Stimulated activated naive CD8-positive, alpha-beta T cell treated with anti-CD3 and anti-CD28 coated beads, Interleukin-15, Interleukin-2, amounts not matched to agents 100 ng/mL and 50 ng/mL, for 24 hours (primary cell): ENCODE measurements at regions not wholly inside any gene's neighbourhood (a gene's known extent, or its start where the extent isn't known, plus 50 kb on each side); places are given as distances from the start of the nearest gene placed in this dataset.
"Not testable (repeated sequence)": the region's sequence is repeated elsewhere in the genome, so short reads cannot be mapped to it uniquely, and the experiment has no call there.

Experiments
- H3K27ac Mint-ChIP-seq: one replicate; pipeline ENCODE4 v1.8.0; 2021; ENCODE audit warnings: mild to moderate bottlenecking, mixed read lengths
- H3K27me3 Mint-ChIP-seq: one replicate; pipeline ENCODE4 v1.8.0; 2021; ENCODE audit warnings: mixed read lengths
- H3K36me3 Mint-ChIP-seq: one replicate; pipeline ENCODE4 v1.8.0; 2021; ENCODE audit warnings: low read depth, mixed read lengths
- H3K4me1 Mint-ChIP-seq: one replicate; pipeline ENCODE4 v1.8.0; 2021; ENCODE audit warnings: low read depth, mixed read lengths
- H3K4me3 Mint-ChIP-seq: one replicate; pipeline ENCODE4 v1.8.0; 2021; ENCODE audit warnings: mild to moderate bottlenecking, mixed read lengths
- H3K9me3 Mint-ChIP-seq: one replicate; pipeline ENCODE4 v1.8.0; 2021; ENCODE audit warnings: mixed read lengths

DNA sequence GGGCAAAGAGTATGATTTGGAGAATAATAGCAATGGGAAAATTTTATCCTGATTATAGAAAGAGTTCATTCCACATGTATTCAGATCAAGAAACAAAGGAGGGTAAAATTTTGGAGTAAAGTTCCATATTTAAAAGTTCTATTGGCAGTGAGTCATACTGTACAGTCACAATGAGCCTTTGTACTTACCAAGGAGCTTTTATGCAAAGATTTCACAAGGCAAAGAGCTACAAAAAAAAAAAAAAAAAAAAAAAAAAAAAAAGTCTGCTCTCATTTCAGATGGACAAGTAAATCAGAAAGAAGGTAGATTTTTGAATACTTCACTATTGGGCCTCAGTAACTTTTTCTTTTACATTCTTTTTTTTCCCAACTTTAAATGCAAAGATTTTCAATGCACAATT lies 1802.2 kb upstream of the PIK3C3 start:
- Mint-ChIP-seq H3K27me3 (no peaks in the 10 kb centered on the region), H3K4me1 (no peaks in the 10 kb centered on the region), H3K9me3 (peaks cover 4% of the 10 kb centered on the region), H3K27ac (no peak overlapping the region), H3K36me3 (no peaks in the 10 kb centered on the region), H3K4me3 (no peak overlapping the region)

DNA sequence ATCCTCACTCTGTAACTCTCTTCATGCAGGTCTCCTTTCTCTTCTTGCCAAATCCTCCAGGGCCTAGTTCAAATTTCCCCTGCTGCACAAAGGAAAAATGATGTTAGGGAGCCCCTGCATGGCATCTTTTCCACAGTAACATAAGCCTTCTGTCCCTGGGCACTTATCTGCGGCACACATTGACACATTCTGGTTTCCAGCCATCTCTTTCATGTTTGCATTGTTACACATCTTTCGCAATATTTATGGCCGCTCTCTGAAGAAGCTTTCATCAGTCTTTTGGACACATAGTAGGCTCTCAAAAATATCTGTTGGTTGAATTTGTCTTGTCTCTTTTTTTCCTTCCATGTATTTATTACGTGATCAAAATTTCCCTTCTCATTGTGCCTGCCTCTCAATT lies 1806.1 kb upstream of the PIK3C3 start:
- Mint-ChIP-seq H3K4me1 (no peaks in the 10 kb centered on the region), H3K36me3 (no peaks in the 10 kb centered on the region), H3K27ac (no peak overlapping the region), H3K27me3 (no peaks in the 10 kb centered on the region), H3K9me3 (no peaks in the 10 kb centered on the region), H3K4me3 (no peak overlapping the region)

DNA sequence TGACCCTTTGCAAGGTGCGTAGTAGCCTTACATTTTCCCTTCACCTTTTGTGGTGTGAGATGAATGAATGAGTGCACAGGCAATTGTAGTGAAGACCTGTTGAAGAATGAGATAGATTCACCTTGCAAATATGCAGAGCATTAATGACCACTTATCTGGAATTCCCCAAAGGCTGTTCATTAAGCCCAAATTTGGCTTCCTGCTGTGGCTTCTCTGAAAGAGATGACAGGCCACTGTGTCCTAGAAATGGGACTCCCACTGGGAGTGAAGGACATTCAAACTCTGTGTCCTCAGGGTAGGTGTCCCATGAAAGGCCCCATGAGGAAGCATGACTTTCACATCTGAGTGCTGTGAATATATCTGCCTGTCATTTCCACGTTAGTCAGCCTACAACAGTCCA lies 1821.8 kb upstream of the PIK3C3 start:
- Mint-ChIP-seq H3K27ac (no peak overlapping the region), H3K4me1 (no peaks in the 10 kb centered on the region), H3K27me3 (no peaks in the 10 kb centered on the region), H3K4me3 (no peak overlapping the region), H3K36me3 (no peaks in the 10 kb centered on the region), H3K9me3 (peaks cover 8% of the 10 kb centered on the region)

DNA sequence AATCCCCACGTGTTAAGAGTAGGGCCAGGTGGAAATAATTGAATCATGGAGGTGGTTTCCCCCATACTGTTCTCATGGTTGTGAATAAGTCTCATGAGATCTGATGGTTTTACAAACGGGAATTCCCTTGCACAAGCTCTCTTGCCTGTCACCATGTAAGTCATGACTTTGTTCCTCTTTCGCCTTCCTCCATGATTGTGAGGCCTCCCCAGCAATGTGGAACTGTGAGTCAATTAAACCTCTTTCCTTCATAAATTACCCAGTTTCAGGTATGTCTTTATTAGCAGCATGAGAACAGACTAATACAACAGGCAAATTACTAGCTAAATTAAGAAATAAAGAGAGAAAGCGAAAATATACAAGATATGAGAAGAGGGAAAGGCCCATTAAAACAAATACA lies 1822.6 kb upstream of the PIK3C3 start:
- H3K27me3 Mint-ChIP-seq, H3K36me3 Mint-ChIP-seq, H3K9me3 Mint-ChIP-seq, H3K27ac Mint-ChIP-seq, H3K4me3 Mint-ChIP-seq, H3K4me1 Mint-ChIP-seq: not testable (repeated sequence)

DNA sequence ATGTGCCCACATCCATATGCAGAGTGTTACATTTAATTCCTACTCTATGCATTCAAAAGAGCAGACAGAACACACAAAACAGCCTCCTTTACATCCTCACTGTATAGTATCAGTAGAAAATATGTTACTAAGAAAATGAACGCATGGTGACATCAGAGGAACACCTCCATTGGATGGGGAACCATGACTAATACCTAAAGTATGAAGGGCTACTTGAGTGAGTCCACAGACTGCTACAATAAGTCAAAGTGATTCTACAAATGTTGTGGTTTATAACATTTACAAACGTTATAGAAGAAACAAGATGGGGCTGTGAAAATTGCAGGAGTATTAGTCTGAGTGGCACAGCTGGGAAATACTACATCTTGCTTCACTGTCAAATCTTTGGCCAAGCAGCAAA lies 1830.9 kb upstream of the PIK3C3 start:
- Mint-ChIP-seq H3K27me3 (no peaks in the 10 kb centered on the region), H3K9me3 (peaks cover 11% of the 10 kb centered on the region), H3K36me3 (no peaks in the 10 kb centered on the region), H3K4me3 (no peak overlapping the region), H3K4me1 (no peaks in the 10 kb centered on the region), H3K27ac (no peak overlapping the region)

DNA sequence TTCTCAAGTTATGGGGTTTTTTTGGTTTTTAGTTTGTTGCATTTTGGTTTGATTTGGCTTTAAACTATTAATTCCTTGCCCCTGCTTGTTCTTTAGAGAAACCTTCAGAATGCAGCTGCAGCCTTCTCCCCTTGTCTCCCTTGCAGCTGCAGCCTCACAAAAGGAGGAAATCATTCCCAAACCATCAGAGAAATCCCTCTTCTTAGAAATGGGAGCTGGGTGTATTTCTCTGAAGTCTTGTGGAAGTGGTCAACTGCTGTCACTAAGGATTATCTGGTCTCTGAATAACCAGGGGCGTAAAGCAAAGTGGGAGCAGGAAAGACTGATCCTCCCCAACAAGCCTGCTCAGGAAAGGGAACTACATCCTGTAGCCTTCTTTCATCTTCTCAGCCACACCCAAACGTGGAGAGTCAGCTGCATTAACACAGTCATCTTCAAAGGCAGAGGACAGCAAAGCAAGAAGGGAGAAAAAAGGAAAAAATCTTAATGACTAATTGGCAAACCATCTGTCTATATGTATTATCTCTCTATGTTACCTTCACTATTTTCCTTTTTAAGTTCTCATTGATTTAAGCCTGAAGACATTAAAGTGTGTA lies 1834.1 kb upstream of the PIK3C3 start:
- Mint-ChIP-seq H3K4me3 (no peak overlapping the region), H3K36me3 (no peaks in the 10 kb centered on the region), H3K4me1 (no peaks in the 10 kb centered on the region), H3K27me3 (no peaks in the 10 kb centered on the region), H3K9me3 (peaks cover 24% of the 10 kb centered on the region), H3K27ac (no peak overlapping the region)

DNA sequence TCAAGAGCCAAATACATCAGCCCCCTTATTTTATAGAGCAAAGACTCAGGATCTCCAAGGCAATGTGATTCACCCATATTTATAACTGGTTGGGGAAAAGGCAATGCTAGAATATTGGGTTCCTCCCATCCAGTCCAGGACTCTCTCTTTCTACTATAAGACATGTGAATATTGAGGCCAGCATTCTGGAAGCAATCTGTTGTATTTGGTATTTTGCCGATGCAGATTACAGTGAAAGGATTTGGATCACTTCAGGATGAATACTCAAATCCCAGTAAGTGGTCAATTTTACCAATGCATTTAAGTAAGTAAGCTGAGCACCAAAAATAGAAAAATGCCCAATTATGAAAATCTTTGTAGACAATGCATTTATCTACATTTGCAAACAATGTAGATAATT lies 1834.7 kb upstream of the PIK3C3 start:
- Mint-ChIP-seq H3K27ac (no peak overlapping the region), H3K27me3 (no peaks in the 10 kb centered on the region), H3K4me3 (no peak overlapping the region), H3K4me1 (no peaks in the 10 kb centered on the region), H3K9me3 (peaks cover 24% of the 10 kb centered on the region), H3K36me3 (no peaks in the 10 kb centered on the region)

DNA sequence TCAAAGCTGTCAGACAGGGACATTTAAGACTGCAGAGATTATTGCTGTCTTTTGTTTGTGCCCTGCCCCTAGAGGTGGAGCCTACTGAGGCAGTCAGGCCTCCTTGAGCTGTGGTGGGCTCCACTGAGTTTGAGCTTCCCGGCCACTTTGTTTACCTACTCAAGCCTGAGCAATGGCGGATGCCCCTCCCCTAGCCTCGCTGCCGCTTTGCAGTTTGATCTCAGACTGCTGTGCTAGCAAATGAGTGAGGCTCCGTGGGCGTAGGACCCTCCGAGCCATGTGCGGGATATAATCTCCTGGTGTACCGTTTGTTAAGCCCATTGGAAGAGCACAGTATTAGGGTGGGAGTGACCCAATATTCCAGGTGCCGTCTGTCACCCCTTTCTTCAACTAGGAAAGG lies 1835.5 kb upstream of the PIK3C3 start:
- H3K4me1 Mint-ChIP-seq, H3K36me3 Mint-ChIP-seq, H3K4me3 Mint-ChIP-seq, H3K27me3 Mint-ChIP-seq, H3K27ac Mint-ChIP-seq: not testable (repeated sequence)
- peaks cover 22% of the 10 kb centered on the region for H3K9me3 Mint-ChIP-seq

DNA sequence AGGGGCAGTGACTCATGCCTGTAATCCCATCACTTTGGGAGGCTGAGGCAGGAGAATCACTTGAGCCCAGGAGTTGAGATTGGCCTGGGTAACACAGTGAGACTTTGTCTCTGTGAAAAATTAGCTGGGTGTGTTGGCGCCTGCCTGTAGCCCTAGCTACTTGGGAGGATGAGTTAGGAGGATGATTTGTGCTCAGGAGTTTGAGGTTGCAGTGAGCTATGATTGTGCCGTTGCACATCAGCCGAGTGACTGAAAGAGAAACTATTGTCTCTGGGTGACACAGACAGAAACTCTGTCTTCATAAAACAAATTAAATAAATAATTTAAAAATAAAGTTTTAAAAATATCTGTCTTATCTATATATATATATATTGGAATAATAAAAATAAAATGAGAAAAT lies 1844.6 kb upstream of the PIK3C3 start:
- peaks cover 6% of the 10 kb centered on the region for H3K9me3 Mint-ChIP-seq
- no peaks in the 10 kb centered on the region for H3K4me1 Mint-ChIP-seq
- H3K4me3 Mint-ChIP-seq: no peak overlapping the region
- H3K36me3 Mint-ChIP-seq: no peaks in the 10 kb centered on the region
- H3K27ac Mint-ChIP-seq: no peak overlapping the region
- H3K27me3 Mint-ChIP-seq: no peaks in the 10 kb centered on the region

DNA sequence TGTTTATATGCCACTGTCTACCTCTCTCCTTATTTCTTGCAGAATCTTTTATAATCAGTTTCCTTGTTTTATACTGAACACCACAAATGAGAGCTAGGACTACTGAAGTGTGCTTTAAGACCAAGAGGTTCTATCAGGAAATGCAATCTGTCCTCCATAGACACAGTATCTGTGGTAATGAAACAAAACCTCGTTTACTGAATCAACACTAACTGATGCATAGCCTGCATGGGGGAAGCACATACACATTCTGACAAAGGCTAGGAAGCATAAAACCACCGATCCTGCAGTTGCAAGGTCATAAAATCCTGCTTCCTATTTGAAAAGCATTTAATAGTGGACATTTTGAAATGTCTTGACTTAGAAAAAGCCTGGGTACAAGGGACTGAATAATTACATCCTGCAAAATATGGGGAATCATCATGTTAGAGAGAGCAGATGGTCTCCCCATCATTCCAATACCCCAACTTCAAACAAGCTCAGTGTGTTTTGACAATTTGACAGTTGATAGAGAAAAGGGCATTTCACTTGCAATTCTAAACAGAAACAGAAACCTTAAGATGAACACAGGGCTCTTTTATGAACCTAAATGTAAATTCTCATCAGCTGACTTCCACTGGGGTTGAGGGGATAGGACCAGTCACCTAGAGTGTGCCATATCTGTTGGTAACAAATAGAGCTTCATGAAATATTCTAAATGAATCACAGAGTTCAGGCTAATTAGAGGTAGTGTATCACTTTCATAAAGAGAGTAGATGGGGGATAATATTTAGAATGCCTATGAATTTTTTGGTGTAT lies 1845.6 kb upstream of the PIK3C3 start:
- Mint-ChIP-seq H3K4me3 (no peak overlapping the region), H3K4me1 (no peaks in the 10 kb centered on the region), H3K36me3 (no peaks in the 10 kb centered on the region), H3K9me3 (peaks cover 12% of the 10 kb centered on the region), H3K27ac (no peak overlapping the region), H3K27me3 (no peaks in the 10 kb centered on the region)

DNA sequence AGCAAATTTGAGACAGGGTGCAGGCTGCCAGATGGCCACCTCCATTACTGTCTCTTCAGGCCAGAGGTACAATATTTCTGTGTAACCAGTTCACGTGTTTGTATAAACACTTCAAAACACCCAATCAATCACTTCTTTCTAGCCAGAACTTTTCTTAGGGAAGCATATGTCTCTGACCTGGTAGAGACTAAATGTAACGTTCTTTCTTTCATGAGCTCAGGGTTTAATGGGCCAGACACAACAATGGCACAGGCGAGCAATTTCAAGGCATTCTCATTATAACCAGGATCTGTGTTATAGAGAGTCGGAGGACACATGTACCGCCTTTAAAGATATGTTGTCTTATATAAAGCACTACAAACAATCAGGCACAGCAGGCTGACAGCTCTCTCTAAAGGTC lies 1846.4 kb upstream of the PIK3C3 start:
- no peak overlapping the region for H3K4me3 Mint-ChIP-seq
- H3K36me3 Mint-ChIP-seq: no peaks in the 10 kb centered on the region
- H3K9me3 Mint-ChIP-seq: peaks cover 16% of the 10 kb centered on the region
- no peak overlapping the region for H3K27ac Mint-ChIP-seq
- no peaks in the 10 kb centered on the region for H3K4me1 Mint-ChIP-seq
- no peaks in the 10 kb centered on the region for H3K27me3 Mint-ChIP-seq

DNA sequence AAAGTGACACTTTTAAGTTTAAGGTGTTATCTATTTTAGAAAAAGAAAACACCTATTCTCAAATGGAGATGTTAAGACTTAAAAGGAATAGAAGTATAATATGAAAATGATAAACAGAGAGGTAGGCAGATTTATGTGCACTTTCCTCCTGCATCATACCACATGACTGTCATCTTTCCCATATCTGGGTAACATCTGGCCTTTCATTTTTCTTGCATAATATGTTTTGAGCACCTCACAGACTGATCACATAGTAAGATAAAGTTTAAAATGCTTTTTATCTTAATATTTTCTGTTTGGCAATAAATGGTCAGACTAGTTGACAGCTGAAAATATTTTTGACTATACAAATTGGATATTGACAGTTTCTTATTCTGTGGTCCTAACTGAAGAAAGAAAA lies 1852.1 kb upstream of the PIK3C3 start:
- no peaks in the 10 kb centered on the region for H3K4me1 Mint-ChIP-seq
- H3K9me3 Mint-ChIP-seq: peaks cover 16% of the 10 kb centered on the region
- no peak overlapping the region for H3K4me3 Mint-ChIP-seq
- H3K27ac Mint-ChIP-seq: no peak overlapping the region
- no peaks in the 10 kb centered on the region for H3K36me3 Mint-ChIP-seq
- no peaks in the 10 kb centered on the region for H3K27me3 Mint-ChIP-seq

DNA sequence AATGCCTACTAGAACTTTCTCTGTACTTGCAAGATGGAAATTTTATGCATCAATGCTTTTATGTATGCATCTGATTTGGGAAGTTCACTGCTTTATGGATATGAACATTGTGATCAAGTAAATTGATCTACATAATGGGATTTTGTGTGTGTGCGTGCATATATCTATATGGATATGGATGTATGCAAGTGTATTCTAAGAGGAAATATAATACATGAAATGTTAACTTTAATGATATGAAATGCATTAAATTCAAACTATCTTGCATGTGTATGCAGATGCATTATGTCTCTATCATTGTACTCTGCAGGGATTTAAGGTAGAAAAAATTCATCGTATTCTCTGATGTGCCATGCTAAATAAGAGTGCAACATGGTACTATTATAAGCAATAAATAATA lies 1855.4 kb upstream of the PIK3C3 start:
- H3K9me3 Mint-ChIP-seq: peaks cover 10% of the 10 kb centered on the region
- H3K4me3 Mint-ChIP-seq: no peak overlapping the region
- no peaks in the 10 kb centered on the region for H3K36me3 Mint-ChIP-seq
- no peak overlapping the region for H3K27ac Mint-ChIP-seq
- no peaks in the 10 kb centered on the region for H3K27me3 Mint-ChIP-seq
- H3K4me1 Mint-ChIP-seq: no peaks in the 10 kb centered on the region

DNA sequence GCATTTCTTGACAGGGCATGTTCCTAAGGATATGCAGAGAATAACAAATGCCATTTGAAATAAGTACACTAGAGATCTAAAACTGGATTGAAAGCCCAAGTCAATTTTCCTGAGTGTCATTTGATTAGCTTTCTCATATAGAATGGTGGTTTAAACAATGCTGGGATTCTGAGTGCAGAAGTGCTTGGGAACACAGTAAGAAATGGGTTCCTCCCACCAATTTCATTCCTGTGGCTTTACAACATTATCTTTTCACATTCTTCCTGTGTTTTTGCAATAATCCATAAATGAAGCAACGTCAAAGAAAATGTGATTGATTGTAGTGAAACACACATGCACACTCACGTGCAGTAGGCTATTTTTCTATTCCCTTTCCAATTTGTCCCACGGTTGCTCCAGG lies 1858.4 kb upstream of the PIK3C3 start:
- Mint-ChIP-seq H3K9me3 (peaks cover 15% of the 10 kb centered on the region), H3K36me3 (no peaks in the 10 kb centered on the region), H3K4me1 (no peaks in the 10 kb centered on the region), H3K27me3 (no peaks in the 10 kb centered on the region), H3K27ac (no peak overlapping the region), H3K4me3 (no peak overlapping the region)

DNA sequence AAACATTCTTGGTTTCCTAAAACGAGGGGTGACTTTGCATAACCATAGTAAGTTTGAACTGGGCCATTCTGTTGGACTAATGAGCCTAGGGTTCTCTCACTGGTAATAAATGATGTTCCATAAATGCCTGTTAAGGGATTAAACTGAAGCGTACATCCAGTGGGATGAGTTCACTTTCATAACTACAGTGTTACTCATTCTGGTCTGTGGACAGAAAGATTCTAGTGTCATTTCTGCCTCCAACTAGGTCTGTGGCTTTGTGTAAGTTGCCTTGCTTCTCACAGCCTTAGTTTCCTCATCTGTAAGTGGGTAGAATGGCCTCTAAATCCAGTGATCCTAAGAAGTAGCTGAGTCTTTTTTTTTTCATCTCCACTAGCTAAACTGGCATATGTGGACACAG lies 1860.6 kb upstream of the PIK3C3 start:
- H3K4me1 Mint-ChIP-seq: no peaks in the 10 kb centered on the region
- no peak overlapping the region for H3K27ac Mint-ChIP-seq
- peaks cover 16% of the 10 kb centered on the region for H3K9me3 Mint-ChIP-seq
- no peak overlapping the region for H3K4me3 Mint-ChIP-seq
- no peaks in the 10 kb centered on the region for H3K27me3 Mint-ChIP-seq
- H3K36me3 Mint-ChIP-seq: no peaks in the 10 kb centered on the region

DNA sequence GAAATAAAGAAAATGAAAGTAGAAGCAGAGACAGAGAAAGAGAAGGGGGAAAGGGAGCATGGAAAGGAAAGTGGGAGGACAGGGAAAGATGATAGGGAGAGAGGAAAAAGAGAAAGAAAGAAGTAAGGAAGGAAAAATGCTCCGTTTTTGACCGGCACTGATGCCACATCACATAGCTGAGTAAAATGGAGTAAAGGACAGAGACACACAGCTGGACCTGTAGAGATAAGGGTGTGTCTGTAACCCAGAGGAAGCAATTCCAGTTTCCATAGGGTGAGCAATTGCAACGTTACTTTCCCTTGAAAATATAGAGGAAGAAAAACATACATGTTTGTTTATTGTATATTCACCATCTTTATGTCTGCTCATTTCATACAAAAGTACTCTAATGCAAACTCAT lies 1866.9 kb upstream of the PIK3C3 start:
- H3K9me3 Mint-ChIP-seq: peaks cover 10% of the 10 kb centered on the region
- no peak overlapping the region for H3K4me3 Mint-ChIP-seq
- no peaks in the 10 kb centered on the region for H3K4me1 Mint-ChIP-seq
- no peaks in the 10 kb centered on the region for H3K36me3 Mint-ChIP-seq
- H3K27me3 Mint-ChIP-seq: no peaks in the 10 kb centered on the region
- H3K27ac Mint-ChIP-seq: no peak overlapping the region
